ENCODE measurements at regions not wholly inside any gene's neighbourhood (a gene's known extent, or its start where the extent isn't known, plus 50 kb on each side); places are given as distances from the start of the nearest gene placed in this dataset.

- CTCF ChIA-PET (ENCODE audit: partially characterized antibody): no interaction called here
- Histone ChIP-seq H3K27ac (ENCODE audit: low read depth, low read length) (no peak overlapping the region), H3K9me3 (ENCODE audit: control insufficient read depth in 1 of 2, low read length in 2 of 2) (no peaks in the 10 kb centered on the region), H3K4me1 (ENCODE audit: insufficient read depth, low read length) (no peaks in the 10 kb centered on the region), H3K27me3 (ENCODE audit: insufficient read depth, low read length) (no peaks in the 10 kb centered on the region), H3K4me3 (ENCODE audit: low read length in 2 of 2) (no peak overlapping the region), H3K36me3 (ENCODE audit: insufficient read depth, low read length) (no peaks in the 10 kb centered on the region)
- H3K4me1 Mint-ChIP-seq: no peaks in the 10 kb centered on the region
- H3K27ac Mint-ChIP-seq: no peak overlapping the region
- H3K27me3 Mint-ChIP-seq: no peaks in the 10 kb centered on the region
- DNase-seq: no peak
- peaks cover 0 to 6% (median 0%) of the 10 kb centered on the region in 8 donors for H3K9me3 Mint-ChIP-seq
- no peak overlapping the region for H3K4me3 Mint-ChIP-seq
- intact Hi-C loops (cut with micrococcal nuclease): no loop called here
- no peaks in the 10 kb centered on the region for H3K36me3 Mint-ChIP-seq
- POLR2A ChIA-PET (ENCODE audit: partially characterized antibody): no interaction called here
Measured at GRCh38 chr14:40269436-40269835, 837.2 kb upstream of the FBXO33 start.

DNA sequence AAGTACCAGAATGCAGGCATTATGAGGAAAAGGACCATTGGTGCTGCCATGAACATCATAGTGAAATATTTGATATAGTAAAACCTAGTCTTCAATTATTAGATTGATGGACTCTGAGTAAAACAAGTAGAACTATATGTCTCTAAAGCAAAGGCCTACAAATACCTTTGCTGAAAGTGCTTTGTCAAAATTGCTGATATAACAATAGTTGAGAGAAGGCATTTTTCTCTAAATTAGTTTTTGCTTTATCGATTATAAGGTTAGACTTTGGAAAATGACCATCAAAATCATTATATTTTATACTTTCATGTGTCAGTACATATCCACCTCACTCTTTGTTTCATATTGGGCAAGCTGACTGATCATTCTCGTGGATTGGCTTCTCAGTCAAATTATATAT, 836.0 kb upstream of the FBXO33 start:
- CTCF ChIA-PET (ENCODE audit: partially characterized antibody): no interaction called here
- POLR2A ChIA-PET (ENCODE audit: partially characterized antibody): no interaction called here
- H3K27me3 ChIP-seq (ENCODE audit: insufficient read depth, low read length): no peaks in the 10 kb centered on the region
- intact Hi-C loops (cut with micrococcal nuclease): no loop called here
- H3K4me1 Mint-ChIP-seq: no peaks in the 10 kb centered on the region
- no peaks in the 10 kb centered on the region for H3K36me3 Mint-ChIP-seq
- H3K27ac ChIP-seq (ENCODE audit: low read depth, low read length): no peak overlapping the region
- no peaks in the 10 kb centered on the region for H3K27me3 Mint-ChIP-seq
- no peak overlapping the region for H3K4me3 Mint-ChIP-seq
- H3K36me3 ChIP-seq (ENCODE audit: insufficient read depth, low read length): no peaks in the 10 kb centered on the region
- peaks cover 0 to 2% (median 0%) of the 10 kb centered on the region in 8 donors for H3K9me3 Mint-ChIP-seq
- H3K4me3 ChIP-seq (ENCODE audit: low read length in 2 of 2): no peak overlapping the region
- no peaks in the 10 kb centered on the region for H3K4me1 ChIP-seq (ENCODE audit: insufficient read depth, low read length)
- H3K27ac Mint-ChIP-seq: no peak overlapping the region
- no peak for DNase-seq
- no peaks in the 10 kb centered on the region for H3K9me3 ChIP-seq (ENCODE audit: control insufficient read depth in 1 of 2, low read length in 2 of 2)

- no peak overlapping the region for H3K4me3 Mint-ChIP-seq
- POLR2A ChIA-PET (ENCODE audit: partially characterized antibody): no interaction called here
- Histone ChIP-seq H3K4me3 (ENCODE audit: low read length in 2 of 2) (no peak overlapping the region), H3K36me3 (ENCODE audit: insufficient read depth, low read length) (no peaks in the 10 kb centered on the region), H3K9me3 (ENCODE audit: control insufficient read depth in 1 of 2, low read length in 2 of 2) (no peaks in the 10 kb centered on the region), H3K4me1 (ENCODE audit: insufficient read depth, low read length) (no peaks in the 10 kb centered on the region), H3K27ac (ENCODE audit: low read depth, low read length) (no peak overlapping the region), H3K27me3 (ENCODE audit: insufficient read depth, low read length) (no peaks in the 10 kb centered on the region)
- H3K27me3 Mint-ChIP-seq: no peaks in the 10 kb centered on the region
- no peaks in the 10 kb centered on the region for H3K4me1 Mint-ChIP-seq
- intact Hi-C loops (cut with micrococcal nuclease): no loop called here
- no peak for DNase-seq
- H3K9me3 Mint-ChIP-seq: peaks cover 0 to 2% (median 0%) of the 10 kb centered on the region in 8 donors
- H3K27ac Mint-ChIP-seq: no peak overlapping the region
- CTCF ChIA-PET (ENCODE audit: partially characterized antibody): no interaction called here
- H3K36me3 Mint-ChIP-seq: no peaks in the 10 kb centered on the region
Measured at GRCh38 chr14:40265096-40265495, 832.9 kb upstream of the FBXO33 start.

GRCh38 chr14:40252817-40253447, 820.7 kb upstream of the FBXO33 start:
- Histone ChIP-seq H3K36me3 (ENCODE audit: insufficient read depth, low read length) (no peaks in the 10 kb centered on the region), H3K27ac (ENCODE audit: low read depth, low read length) (no peak overlapping the region), H3K27me3 (ENCODE audit: insufficient read depth, low read length) (no peaks in the 10 kb centered on the region), H3K4me3 (ENCODE audit: low read length in 2 of 2) (no peak overlapping the region), H3K9me3 (ENCODE audit: control insufficient read depth in 1 of 2, low read length in 2 of 2) (no peaks in the 10 kb centered on the region), H3K4me1 (ENCODE audit: insufficient read depth, low read length) (no peaks in the 10 kb centered on the region)
- peaks cover 0 to 5% (median under 1%) of the 10 kb centered on the region in 8 donors for H3K9me3 Mint-ChIP-seq
- ChIA-PET POLR2A (ENCODE audit: partially characterized antibody) (no interaction called here), CTCF (ENCODE audit: partially characterized antibody) (no interaction called here)
- H3K27ac Mint-ChIP-seq: no peak overlapping the region
- intact Hi-C loops (cut with micrococcal nuclease): no loop called here
- H3K4me1 Mint-ChIP-seq: no peaks in the 10 kb centered on the region
- no peak overlapping the region for H3K4me3 Mint-ChIP-seq
- no peaks in the 10 kb centered on the region for H3K27me3 Mint-ChIP-seq
- no peaks in the 10 kb centered on the region for H3K36me3 Mint-ChIP-seq
- no peak for DNase-seq

GRCh38 chr14:40248671-40249070, 816.4 kb upstream of the FBXO33 start:
- H3K36me3 Mint-ChIP-seq: no peaks in the 10 kb centered on the region
- H3K4me1 Mint-ChIP-seq: no peaks in the 10 kb centered on the region
- H3K27me3 Mint-ChIP-seq: no peaks in the 10 kb centered on the region
- DNase-seq: no peak
- no peak overlapping the region for H3K4me3 Mint-ChIP-seq
- H3K4me1 ChIP-seq (ENCODE audit: insufficient read depth, low read length): no peaks in the 10 kb centered on the region
- H3K27me3 ChIP-seq (ENCODE audit: insufficient read depth, low read length): no peaks in the 10 kb centered on the region
- no peak overlapping the region for H3K4me3 ChIP-seq (ENCODE audit: low read length in 2 of 2)
- no peak overlapping the region for H3K27ac Mint-ChIP-seq
- H3K27ac ChIP-seq (ENCODE audit: low read depth, low read length): no peak overlapping the region
- H3K36me3 ChIP-seq (ENCODE audit: insufficient read depth, low read length): no peaks in the 10 kb centered on the region
- no peaks in the 10 kb centered on the region for H3K9me3 ChIP-seq (ENCODE audit: control insufficient read depth in 1 of 2, low read length in 2 of 2)
- CTCF ChIA-PET (ENCODE audit: partially characterized antibody): no interaction called here
- peaks cover 0 to 7% (median 3%) of the 10 kb centered on the region in 8 donors for H3K9me3 Mint-ChIP-seq
- intact Hi-C loops (cut with micrococcal nuclease): no loop called here
- POLR2A ChIA-PET (ENCODE audit: partially characterized antibody): no interaction called here

DNA sequence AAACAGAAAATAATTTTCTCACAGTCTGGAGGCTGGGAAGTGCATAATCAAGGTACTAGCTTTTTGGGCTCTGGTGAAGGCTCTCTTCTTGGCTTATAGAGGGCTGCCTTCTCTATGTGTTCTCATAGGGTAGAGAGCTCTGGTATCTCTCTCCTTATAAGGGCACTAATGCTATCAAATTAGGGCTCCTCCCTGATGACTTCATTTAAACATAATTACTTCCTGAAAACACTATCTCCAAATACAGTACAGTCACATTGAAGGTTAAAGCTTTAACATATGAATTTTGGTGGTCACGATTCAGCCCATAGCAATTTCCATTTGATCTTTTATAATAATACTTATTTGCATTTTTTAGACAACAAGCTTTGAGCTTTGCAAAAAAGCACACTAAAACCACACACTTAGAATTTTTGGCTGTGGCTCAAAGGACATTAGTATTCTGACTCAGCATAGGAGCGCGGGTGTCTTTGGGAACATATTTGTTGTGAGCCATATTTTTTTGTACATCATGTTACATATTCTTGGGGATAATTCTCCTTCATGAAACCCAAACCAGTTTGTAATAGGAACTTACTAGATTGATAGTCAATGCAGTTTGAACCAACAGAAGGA, 808.1 kb upstream of the FBXO33 start:
- DNase-seq: no peak
- intact Hi-C loops (cut with micrococcal nuclease): no loop called here
- no peak overlapping the region for H3K4me3 ChIP-seq (ENCODE audit: low read length in 2 of 2)
- H3K27me3 ChIP-seq (ENCODE audit: insufficient read depth, low read length): no peaks in the 10 kb centered on the region
- no peaks in the 10 kb centered on the region for H3K36me3 ChIP-seq (ENCODE audit: insufficient read depth, low read length)
- no peaks in the 10 kb centered on the region for H3K27me3 Mint-ChIP-seq
- H3K4me3 Mint-ChIP-seq: no peak overlapping the region
- no peaks in the 10 kb centered on the region for H3K4me1 Mint-ChIP-seq
- H3K4me1 ChIP-seq (ENCODE audit: insufficient read depth, low read length): no peaks in the 10 kb centered on the region
- POLR2A ChIA-PET (ENCODE audit: partially characterized antibody): no interaction called here
- no peaks in the 10 kb centered on the region for H3K9me3 ChIP-seq (ENCODE audit: control insufficient read depth in 1 of 2, low read length in 2 of 2)
- no peaks in the 10 kb centered on the region for H3K36me3 Mint-ChIP-seq
- H3K27ac ChIP-seq (ENCODE audit: low read depth, low read length): no peak overlapping the region
- peaks cover 2 to 14% (median 7%) of the 10 kb centered on the region in 8 donors for H3K9me3 Mint-ChIP-seq
- H3K27ac Mint-ChIP-seq: no peak overlapping the region
- CTCF ChIA-PET (ENCODE audit: partially characterized antibody): no interaction called here

GRCh38 chr14:40232302-40232701, 800.1 kb upstream of the FBXO33 start:
- H3K36me3 Mint-ChIP-seq: no peaks in the 10 kb centered on the region
- POLR2A ChIA-PET (ENCODE audit: partially characterized antibody): no interaction called here

More at GRCh38 chr14:40232302-40232701, 800.1 kb upstream of the FBXO33 start:
- no peaks in the 10 kb centered on the region for H3K9me3 ChIP-seq (ENCODE audit: control insufficient read depth in 1 of 2, low read length in 2 of 2)
- no peak overlapping the region for H3K27ac ChIP-seq (ENCODE audit: low read depth, low read length)
- no peaks in the 10 kb centered on the region for H3K27me3 Mint-ChIP-seq
- H3K4me3 ChIP-seq (ENCODE audit: low read length in 2 of 2): no peak overlapping the region
- no peaks in the 10 kb centered on the region for H3K36me3 ChIP-seq (ENCODE audit: insufficient read depth, low read length)
- no peak overlapping the region for H3K4me3 Mint-ChIP-seq
- H3K4me1 Mint-ChIP-seq: no peaks in the 10 kb centered on the region
- CTCF ChIA-PET (ENCODE audit: partially characterized antibody): no interaction called here
- H3K27me3 ChIP-seq (ENCODE audit: insufficient read depth, low read length): no peaks in the 10 kb centered on the region
- no peaks in the 10 kb centered on the region for H3K4me1 ChIP-seq (ENCODE audit: insufficient read depth, low read length)
- intact Hi-C loops (cut with micrococcal nuclease): no loop called here
- peaks cover 0 to 15% (median 8%) of the 10 kb centered on the region in 8 donors for H3K9me3 Mint-ChIP-seq
- no peak overlapping the region for H3K27ac Mint-ChIP-seq
- no peak for DNase-seq

Data from CD4-positive, alpha-beta memory T cell (primary cell).